HL-60 (cell line): ENCODE measurements at regions not wholly inside any gene's neighbourhood (a gene's known extent, or its start where the extent isn't known, plus 50 kb on each side); places are given as distances from the start of the nearest gene placed in this dataset.

Experiments
- POLR2AphosphoS5 ChIP-seq: IDR thresholded peaks from 2 replicates; pipeline ENCODE4 v1.6.1; 2012; ENCODE audit warnings: low read depth
- REST ChIP-seq: IDR thresholded peaks from 2 replicates; pipeline ENCODE4 v1.6.1; 2012; ENCODE audit warnings: low read depth; ENCODE audit not compliant: insufficient replicate concordance

- no peak for TF ChIP-seq REST
- no peak for TF ChIP-seq POLR2AphosphoS5
Observed at GRCh38 chr10:61001731-61002122, 57.7 kb upstream of the RHOBTB1 start.
